Motor neuron (in vitro differentiated cells): ENCODE measurements at regions not wholly inside any gene's neighbourhood (a gene's known extent, or its start where the extent isn't known, plus 50 kb on each side); places are given as distances from the start of the nearest gene placed in this dataset.
A peak's percentile ranks its signal among the peaks of the same experiment; 100 is the strongest.

Experiments
- ATAC-seq, 8 experiments: fragments of 200-7000 bp; cut with Tn5 transposase; replicated peaks in 6 of 8; 2 replicates each; pipeline ENCODE4 v1.8.0; 2021; ENCODE audit warnings: mild to moderate bottlenecking in 8 of 8, moderate library complexity in 8 of 8
- H3K27ac ChIP-seq, 2 donors: fragments of 250-450 bp; sonication (Bioruptor Pico); 2 replicates each; pipeline ENCODE4 v1.9.0; 2021; ENCODE audit warnings: antibody characterized with exemption in 2 of 2, mild to moderate bottlenecking in 2 of 2, moderate library complexity in 1 of 2
- H3K4me1 ChIP-seq, 2 donors: fragments of 250-450 bp; sonication (Bioruptor Pico); replicated peaks in 1 of 2; 2 replicates each; pipeline ENCODE4 v1.6.1; 2021; ENCODE audit warnings: antibody characterized with exemption in 2 of 2, mild to moderate bottlenecking in 2 of 2, moderate library complexity in 1 of 2
- H3K4me3 ChIP-seq, 5 donors: fragments of 250-450 bp; sonication (Bioruptor Pico); 2 replicates each; pipeline ENCODE4 v1.9.0; 2021; ENCODE audit warnings: antibody characterized with exemption in 5 of 5, mild to moderate bottlenecking in 5 of 5, moderate library complexity in 4 of 5
- WGBS, 10 experiments: fragments of 450-650 bp; shearing (Covaris generic); methylation state at CpG; one replicate each; pipeline ENCODE4 v1.0.0; 2022; 5-methylcytosine and 5-hydroxymethylcytosine counted together
- in situ Hi-C, 9 experiments: fragments of 400-800 bp; cut with MboI; loops; one replicate each; pipeline ENCODE4 v1.15.0; 2021; ENCODE audit warnings: low sequenced_read_pairs in 9 of 9, low pct_unique_long_range_greater_than_20kb in 2 of 9; ENCODE audit not compliant: unreplicated experiment in 9 of 9

GRCh38 chr2:143968360-143968759, 551.6 kb downstream of the ZEB2 start:
- Histone ChIP-seq H3K4me3 (no peak overlapping the region), H3K4me1 (no peaks in the 10 kb centered on the region), H3K27ac (no peak overlapping the region)
- 63 to 100% (median 90%) methylated on average over 1 to 3 of the region's 4 CpGs; no CpG with 5 or more reads in 3 of the 10 experiments for WGBS, 10 experiments
- no peak for ATAC-seq
- in situ Hi-C loops, result no loop called here

- 78 to 100% (median 98%) methylated on average over 1 to 3 of the region's 4 CpGs; no CpG with 5 or more reads in 4 of the 10 experiments for WGBS, 10 experiments
- Histone ChIP-seq H3K4me3 (no peak overlapping the region), H3K4me1 (no peaks in the 10 kb centered on the region), H3K27ac (no peak overlapping the region)
- in situ Hi-C loops, result no loop called here
- ATAC-seq, result no peak
Measured at GRCh38 chr2:143965493-143966164, 554.3 kb downstream of the ZEB2 start.

- in situ Hi-C loops, result no loop called here
- Histone ChIP-seq H3K4me3 (no peak overlapping the region), H3K4me1 (no peaks in the 10 kb centered on the region), H3K27ac (no peak overlapping the region)
- ATAC-seq, result no peak
- WGBS, 10 experiments, result 63 to 100% (median 100%) methylated on average over 1 of the region's 1 CpG; no CpG with 5 or more reads in 1 of the 10 experiments
Measured at GRCh38 chr2:143964891-143965290, 555.0 kb downstream of the ZEB2 start.

- no peaks in the 10 kb centered on the region for H3K4me1 ChIP-seq
- no peak overlapping the region for H3K4me3 ChIP-seq
- in situ Hi-C loops, result no loop called here
- no peak overlapping the region for H3K27ac ChIP-seq
- ATAC-seq, result no peak
Measured at GRCh38 chr2:143960177-143960576, 559.7 kb downstream of the ZEB2 start.

- 67 to 100% (median 85%) methylated on average over 1 to 5 of the region's 5 CpGs for WGBS, 10 experiments
- no peak overlapping the region for H3K4me3 ChIP-seq
- ATAC-seq, result no peak
- H3K27ac ChIP-seq, result no peak overlapping the region
- H3K4me1 ChIP-seq, result no peaks in the 10 kb centered on the region
- in situ Hi-C loops, result no loop called here
Measured at GRCh38 chr2:143957321-143957720, 562.6 kb downstream of the ZEB2 start.

GRCh38 chr2:143955401-143956065, 564.4 kb downstream of the ZEB2 start:
- WGBS, 10 experiments, result 22 to 100% (median 74%) methylated on average over 2 of the region's 2 CpGs; no CpG with 5 or more reads in 2 of the 10 experiments
- H3K4me3 ChIP-seq, result no peak overlapping the region
- no peaks in the 10 kb centered on the region for H3K4me1 ChIP-seq
- ATAC-seq, result peak in 4 of 8 experiments; percentile 21 to 84 (median 81)
- no peak overlapping the region for H3K27ac ChIP-seq
- in situ Hi-C loops, result no loop called here

GRCh38 chr2:143954844-143955243, 565.1 kb downstream of the ZEB2 start:
- 6 to 100% (median 92%) methylated on average over 1 to 2 of the region's 2 CpGs for WGBS, 10 experiments
- in situ Hi-C loops, result no loop called here
- H3K4me3 ChIP-seq, result no peak overlapping the region
- no peaks in the 10 kb centered on the region for H3K4me1 ChIP-seq
- H3K27ac ChIP-seq, result no peak overlapping the region
- no peak for ATAC-seq

GRCh38 chr2:143954186-143954585, 565.7 kb downstream of the ZEB2 start:
- no peak overlapping the region for H3K4me3 ChIP-seq
- WGBS, 10 experiments, result 0 to 100% (median 89%) methylated on average over 3 to 4 of the region's 4 CpGs; no CpG with 5 or more reads in 1 of the 10 experiments
- peak in 3 of 8 experiments; percentile 54 to 72 (median 62) for ATAC-seq
- in situ Hi-C loops, result no loop called here
- no peaks in the 10 kb centered on the region for H3K4me1 ChIP-seq
- no peak overlapping the region for H3K27ac ChIP-seq

- no peak for ATAC-seq
- Histone ChIP-seq H3K27ac (no peak overlapping the region), H3K4me1 (no peaks in the 10 kb centered on the region), H3K4me3 (no peak overlapping the region)
- WGBS, 10 experiments, result 11 to 100% (median 91%) methylated on average over 1 to 2 of the region's 2 CpGs; no CpG with 5 or more reads in 2 of the 10 experiments
- in situ Hi-C loops, result no loop called here
Measured at GRCh38 chr2:143953451-143954030, 566.4 kb downstream of the ZEB2 start.

GRCh38 chr2:143952536-143952935, 567.4 kb downstream of the ZEB2 start:
- Histone ChIP-seq H3K4me3 (no peak overlapping the region), H3K4me1 (no peaks in the 10 kb centered on the region), H3K27ac (no peak overlapping the region)
- in situ Hi-C loops, result no loop called here
- no peak for ATAC-seq
- 0 to 100% (median 62%) methylated on average over 1 of the region's 1 CpG; no CpG with 5 or more reads in 2 of the 10 experiments for WGBS, 10 experiments

- in situ Hi-C loops, result no loop called here
- ATAC-seq, result no peak
- Histone ChIP-seq H3K27ac (no peak overlapping the region), H3K4me3 (no peak overlapping the region), H3K4me1 (no peaks in the 10 kb centered on the region)
- 9 to 100% (median 69%) methylated on average over 1 to 2 of the region's 2 CpGs for WGBS, 10 experiments
Measured at GRCh38 chr2:143950704-143951103, 569.2 kb downstream of the ZEB2 start.

GRCh38 chr2:143949121-143949848, 570.6 kb downstream of the ZEB2 start:
- H3K4me1 ChIP-seq, result no peaks in the 10 kb centered on the region

GRCh38 chr2:143948710-143949109, 571.2 kb downstream of the ZEB2 start:
- no peaks in the 10 kb centered on the region for H3K4me1 ChIP-seq
- in situ Hi-C loops, result no loop called here
- H3K27ac ChIP-seq, result no peak overlapping the region
- H3K4me3 ChIP-seq, result no peak overlapping the region
- no peak for ATAC-seq
- 20 to 100% (median 87%) methylated on average over 1 to 2 of the region's 2 CpGs; no CpG with 5 or more reads in 2 of the 10 experiments for WGBS, 10 experiments

More at GRCh38 chr2:143949121-143949848, 570.6 kb downstream of the ZEB2 start:
- H3K27ac ChIP-seq, result no peak overlapping the region
- WGBS, 10 experiments, result 30 to 94% (median 83%) methylated on average over 1 to 3 of the region's 3 CpGs
- no peak for ATAC-seq
- in situ Hi-C loops, result no loop called here
- no peak overlapping the region for H3K4me3 ChIP-seq
